Lower leg skin (tissue), 3 donors: ENCODE measurements at regions not wholly inside any gene's neighbourhood (a gene's known extent, or its start where the extent isn't known, plus 50 kb on each side); places are given as distances from the start of the nearest gene placed in this dataset.

ENCODE experiments used
- CTCF ChIP-seq, 3 donors: fragments of 450-650 bp; IDR thresholded peaks; one replicate each; pipeline ENCODE4 v1.5.1; 2016; ENCODE audit warnings: antibody characterized with exemption in 3 of 3, mild to moderate bottlenecking in 3 of 3, moderate library complexity in 2 of 3
- POLR2A ChIP-seq, 2 donors: fragments of 450-650 bp; IDR thresholded peaks; one replicate each; pipeline ENCODE4 v1.6.1; 2016 to 2017; ENCODE audit warnings: antibody characterized with exemption in 2 of 2, mild to moderate bottlenecking in 1 of 2, moderate library complexity in 1 of 2

GRCh38 chr13:88628882-88629281, 957.7 kb downstream of the SLITRK5 start:
- TF ChIP-seq CTCF (IDR thresholded peaks at IDR 0.05) (no peak), POLR2A (IDR thresholded peaks at IDR 0.05) (no peak)
